SU-DHL-6 (cell line): ENCODE measurements at regions not wholly inside any gene's neighbourhood (a gene's known extent, or its start where the extent isn't known, plus 50 kb on each side); places are given as distances from the start of the nearest gene placed in this dataset.

ENCODE experiments used
- H2AFZ ChIP-seq: fragments of 200-600 bp; sonication (generic); 2 replicates; pipeline ENCODE4 v1.6.1; 2014; ENCODE audit warnings: low read depth, mild to moderate bottlenecking, moderate library complexity, mixed read lengths, antibody characterized with exemption, low read length; ENCODE audit not compliant: severe bottlenecking
- H3F3A ChIP-seq: fragments of 200-600 bp; shearing (Covaris generic); 2 replicates; pipeline ENCODE4 v1.6.0; 2016; ENCODE audit warnings: antibody characterized with exemption, mild to moderate bottlenecking; ENCODE audit not compliant: insufficient read depth
- H3K27ac ChIP-seq: fragments of 200-600 bp; sonication (generic); 2 replicates; pipeline ENCODE4 v1.5.1; 2016; ENCODE audit warnings: low read depth, mild to moderate bottlenecking, low read length, moderate library complexity, mixed read lengths
- H3K27me3 ChIP-seq: fragments of 200-600 bp; sonication (generic), shearing (Covaris generic); 2 replicates; pipeline ENCODE4 v1.6.0; 2014; ENCODE audit warnings: mild to moderate bottlenecking, low read length
- H3K36me3 ChIP-seq: fragments of 200-600 bp; sonication (generic); 2 replicates; pipeline ENCODE4 v1.6.1; 2014; ENCODE audit warnings: mild to moderate bottlenecking, low read length, mixed read lengths
- H3K4me2 ChIP-seq: fragments of 300-600, 200-600 bp; shearing (Covaris generic), sonication (generic); 2 replicates; pipeline ENCODE4 v1.6.0; 2014; ENCODE audit warnings: low read length, low read depth, mild to moderate bottlenecking; ENCODE audit not compliant: poor library complexity, severe bottlenecking
- H3K4me3 ChIP-seq: fragments of 200-600 bp; sonication (generic); 2 replicates; pipeline ENCODE4 v1.5.1; 2014; ENCODE audit warnings: antibody characterized with exemption, low read length, mild to moderate bottlenecking, mixed read lengths; ENCODE audit not compliant: insufficient read depth, poor library complexity, severe bottlenecking
- H3K79me2 ChIP-seq: fragments of 200-600 bp; sonication (generic); 2 replicates; pipeline ENCODE4 v1.6.1; 2014; ENCODE audit warnings: mild to moderate bottlenecking, low read length, moderate library complexity; ENCODE audit not compliant: insufficient read depth
- H3K9ac ChIP-seq: fragments of 200-600 bp; sonication (generic); 2 replicates; pipeline ENCODE4 v1.7.0; 2014; ENCODE audit warnings: mild to moderate bottlenecking, low read length
- H3K9me2 ChIP-seq: fragments of 200-600 bp; sonication (generic); replicated peaks from 2 replicates; pipeline ENCODE4 v1.6.1; 2014; ENCODE audit warnings: low read length; ENCODE audit not compliant: insufficient read depth
- H3K9me3 ChIP-seq: fragments of 200-600 bp; sonication (generic); 2 replicates; pipeline ENCODE4 v1.6.1; 2014; ENCODE audit warnings: low read length, mixed read lengths; ENCODE audit not compliant: insufficient read depth
- H4K20me1 ChIP-seq: fragments of 200-600 bp; sonication (generic); 2 replicates; pipeline ENCODE4 v1.6.1; 2014; ENCODE audit warnings: low read depth, mild to moderate bottlenecking, antibody characterized with exemption, low read length, moderate library complexity, mixed read lengths
- EZH2phosphoT487 ChIP-seq: fragments of 200-600 bp; sonication (generic), shearing (Covaris generic); conservative IDR thresholded peaks from 2 replicates; pipeline ENCODE4 v1.6.1; 2018; ENCODE audit warnings: mild to moderate bottlenecking, antibody characterized with exemption, low read length, moderate library complexity, mixed read lengths
- TF ChIP-seq, protein P1 (sequence below): fragments of 200-600 bp; sonication (generic); IDR thresholded peaks from one replicate; pipeline ENCODE4 v1.5.1; 2017; ENCODE audit warnings: antibody characterized with exemption, mild to moderate bottlenecking, low read length, moderate library complexity; ENCODE audit not compliant: insufficient read depth, poor library complexity, severe bottlenecking

GRCh38 chr4:180675359-180675650 is 1567.9 kb upstream of the TENM3 start:
- TF ChIP-seq EZH2phosphoT487 = no peak
- TF ChIP-seq, protein P1, sequence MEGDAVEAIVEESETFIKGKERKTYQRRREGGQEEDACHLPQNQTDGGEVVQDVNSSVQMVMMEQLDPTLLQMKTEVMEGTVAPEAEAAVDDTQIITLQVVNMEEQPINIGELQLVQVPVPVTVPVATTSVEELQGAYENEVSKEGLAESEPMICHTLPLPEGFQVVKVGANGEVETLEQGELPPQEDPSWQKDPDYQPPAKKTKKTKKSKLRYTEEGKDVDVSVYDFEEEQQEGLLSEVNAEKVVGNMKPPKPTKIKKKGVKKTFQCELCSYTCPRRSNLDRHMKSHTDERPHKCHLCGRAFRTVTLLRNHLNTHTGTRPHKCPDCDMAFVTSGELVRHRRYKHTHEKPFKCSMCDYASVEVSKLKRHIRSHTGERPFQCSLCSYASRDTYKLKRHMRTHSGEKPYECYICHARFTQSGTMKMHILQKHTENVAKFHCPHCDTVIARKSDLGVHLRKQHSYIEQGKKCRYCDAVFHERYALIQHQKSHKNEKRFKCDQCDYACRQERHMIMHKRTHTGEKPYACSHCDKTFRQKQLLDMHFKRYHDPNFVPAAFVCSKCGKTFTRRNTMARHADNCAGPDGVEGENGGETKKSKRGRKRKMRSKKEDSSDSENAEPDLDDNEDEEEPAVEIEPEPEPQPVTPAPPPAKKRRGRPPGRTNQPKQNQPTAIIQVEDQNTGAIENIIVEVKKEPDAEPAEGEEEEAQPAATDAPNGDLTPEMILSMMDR = no peak
- Histone ChIP-seq H4K20me1 (no peaks in the 10 kb centered on the region), H2AFZ (no peak overlapping the region), H3K4me3 (no peak overlapping the region), H3K27me3 (no peaks in the 10 kb centered on the region), H3K9me3 (no peaks in the 10 kb centered on the region), H3F3A (no peaks in the 10 kb centered on the region), H3K9ac (no peak overlapping the region), H3K36me3 (no peaks in the 10 kb centered on the region), H3K4me2 (no peak overlapping the region), H3K79me2 (no peaks in the 10 kb centered on the region), H3K27ac (no peak overlapping the region), H3K9me2 (no peaks in the 10 kb centered on the region; the same call in 1 of the 2 replicates)

DNA sequence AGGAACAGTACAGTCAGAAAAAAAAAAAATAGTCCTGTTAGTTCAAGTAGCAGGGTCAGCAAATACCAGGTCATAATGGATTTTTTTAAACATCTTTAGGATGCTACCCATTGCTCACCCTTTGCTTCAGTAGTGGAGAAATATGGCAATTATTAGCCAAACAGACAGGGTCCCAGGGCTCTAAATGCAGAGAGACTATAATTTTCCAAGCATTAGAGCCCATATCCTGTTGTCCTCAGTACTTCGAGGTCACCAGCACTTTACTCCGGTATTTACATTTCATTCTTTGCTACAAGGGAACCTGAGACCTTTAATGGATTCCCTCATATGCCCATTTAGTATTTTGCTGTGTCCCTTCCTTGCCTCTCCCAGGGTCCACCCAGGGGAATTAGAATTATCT is 1562.9 kb upstream of the TENM3 start:
- Histone ChIP-seq H4K20me1 (no peaks in the 10 kb centered on the region), H3F3A (no peaks in the 10 kb centered on the region), H3K9me2 (no peaks in the 10 kb centered on the region; the same call in 1 of the 2 replicates), H3K4me3 (no peak overlapping the region), H3K36me3 (no peaks in the 10 kb centered on the region), H3K4me2 (no peak overlapping the region), H3K79me2 (no peaks in the 10 kb centered on the region), H3K9me3 (no peaks in the 10 kb centered on the region), H2AFZ (no peak overlapping the region), H3K27ac (no peak overlapping the region), H3K9ac (no peak overlapping the region), H3K27me3 (no peaks in the 10 kb centered on the region)
- no peak for TF ChIP-seq EZH2phosphoT487
- TF ChIP-seq, protein P1 = no peak

DNA sequence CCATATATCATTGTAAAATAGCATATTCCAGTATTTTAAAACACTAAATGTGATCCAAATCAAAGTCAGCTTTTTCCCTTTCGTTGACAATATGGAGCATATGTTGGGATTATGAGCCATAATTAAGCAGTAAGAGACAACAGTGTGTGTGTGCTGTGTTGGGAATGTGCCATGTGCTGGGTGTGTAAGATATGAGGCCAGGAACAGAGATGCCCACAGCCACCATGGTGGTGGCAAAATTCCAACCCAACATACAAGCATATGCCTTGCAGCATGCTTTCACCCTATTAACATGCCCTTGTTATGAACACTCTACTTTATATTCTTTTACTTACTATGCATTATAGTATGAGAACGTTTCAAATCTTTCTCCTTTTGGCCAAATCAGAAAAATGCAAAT is 1560.4 kb upstream of the TENM3 start:
- no peak for TF ChIP-seq EZH2phosphoT487
- TF ChIP-seq, protein P1 = no peak
- Histone ChIP-seq H3K27me3 (no peaks in the 10 kb centered on the region), H3K9me2 (no peaks in the 10 kb centered on the region), H3K27ac (no peak overlapping the region), H3K4me3 (no peak overlapping the region), H3K4me2 (no peak overlapping the region), H3K9me3 (no peaks in the 10 kb centered on the region), H2AFZ (no peak overlapping the region), H3K79me2 (no peaks in the 10 kb centered on the region), H3K9ac (no peak overlapping the region), H4K20me1 (no peaks in the 10 kb centered on the region), H3F3A (no peaks in the 10 kb centered on the region), H3K36me3 (no peaks in the 10 kb centered on the region)

- Histone ChIP-seq H3F3A (no peaks in the 10 kb centered on the region), H3K9me3 (no peaks in the 10 kb centered on the region), H4K20me1 (no peaks in the 10 kb centered on the region), H3K9me2 (no peaks in the 10 kb centered on the region), H3K4me2 (no peak overlapping the region), H3K27me3 (no peaks in the 10 kb centered on the region), H3K27ac (no peak overlapping the region), H3K79me2 (no peaks in the 10 kb centered on the region), H3K4me3 (no peak overlapping the region), H3K36me3 (no peaks in the 10 kb centered on the region), H3K9ac (no peak overlapping the region), H2AFZ (no peak overlapping the region)
- TF ChIP-seq, protein P1 = no peak
- no peak for TF ChIP-seq EZH2phosphoT487
Observed at GRCh38 chr4:180683186-180683585, 1560.0 kb upstream of the TENM3 start.
